IPS DF 6.9 (cell line): ENCODE measurements at regions not wholly inside any gene's neighbourhood (a gene's known extent, or its start where the extent isn't known, plus 50 kb on each side); places are given as distances from the start of the nearest gene placed in this dataset.

ENCODE experiments used
- DNase-seq: peaks from one replicate; pipeline ENCODE4 v3.0.0-alpha.2; 2013; ENCODE audit warnings: low read depth, low spot score
- H3K27ac ChIP-seq: one replicate; pipeline ENCODE4 v1.5.1; 2013; ENCODE audit warnings: low read length, control low read depth
- H3K27me3 ChIP-seq: 2 replicates; pipeline ENCODE4 v1.6.1; 2013; ENCODE audit warnings: mild to moderate bottlenecking, low read length; ENCODE audit not compliant: control insufficient read depth, insufficient read depth
- H3K36me3 ChIP-seq: 2 replicates; pipeline ENCODE4 v1.6.1; 2013; ENCODE audit warnings: low read length; ENCODE audit not compliant: control insufficient read depth, insufficient read depth
- H3K4me1 ChIP-seq: 2 replicates; pipeline ENCODE4 v1.6.1; 2013; ENCODE audit warnings: low read length; ENCODE audit not compliant: control insufficient read depth, insufficient read depth
- H3K4me3 ChIP-seq: 2 replicates; pipeline ENCODE4 v1.5.1; 2013; ENCODE audit warnings: mild to moderate bottlenecking, low read length
- H3K9me3 ChIP-seq: 2 replicates; pipeline ENCODE4 v1.6.1; 2013; ENCODE audit warnings: low read length, inconsistent platforms; ENCODE audit not compliant: control insufficient read depth, insufficient read depth
- WGBS: extraction: QIAGEN DNeasy Blood & Tissue Kit; methylation state at CpG from one replicate; pipeline ENCODE4 v1.1.7; 2013; ENCODE audit warnings: mixed read lengths, missing lambda C conversion rate; ENCODE audit not compliant: insufficient read length, insufficient coverage; 5-methylcytosine and 5-hydroxymethylcytosine counted together

GRCh38 chr1:4916610-4917009, 262.2 kb downstream of the AJAP1 start:
- no peak for DNase-seq
- Histone ChIP-seq H3K27ac (no peak overlapping the region), H3K4me1 (no peaks in the 10 kb centered on the region), H3K4me3 (no peak overlapping the region), H3K9me3 (peaks cover 2% of the 10 kb centered on the region), H3K36me3 (no peaks in the 10 kb centered on the region), H3K27me3 (no peaks in the 10 kb centered on the region)
- WGBS, result 100% methylated on average over 1 of the region's 7 CpGs

DNA sequence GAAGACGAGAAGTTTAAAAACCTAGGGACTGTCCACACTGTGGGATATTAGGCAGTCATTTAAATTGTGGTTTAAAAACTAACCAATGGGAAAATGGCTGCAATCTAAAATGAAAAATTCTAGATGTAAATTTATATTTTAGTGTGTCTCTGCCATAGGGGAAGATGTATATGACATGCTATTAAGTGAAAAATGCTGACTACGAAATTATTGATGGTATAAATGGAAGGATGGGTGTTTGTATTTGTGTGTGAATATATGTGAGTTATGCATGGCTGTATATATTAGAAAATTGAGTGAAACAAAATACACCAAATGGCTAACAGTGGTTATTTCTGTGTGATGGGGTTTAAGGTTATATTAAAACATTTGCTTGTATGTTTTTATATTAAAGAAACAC, 260.7 kb downstream of the AJAP1 start:
- Histone ChIP-seq H3K27ac (no peak overlapping the region), H3K4me3 (no peak overlapping the region), H3K27me3 (no peaks in the 10 kb centered on the region), H3K4me1 (no peaks in the 10 kb centered on the region), H3K9me3 (peaks cover 2% of the 10 kb centered on the region), H3K36me3 (no peaks in the 10 kb centered on the region)
- DNase-seq, result no peak
- whole genome bisulfite sequencing, result 100% methylated on average over 1 of the region's 2 CpGs

DNA sequence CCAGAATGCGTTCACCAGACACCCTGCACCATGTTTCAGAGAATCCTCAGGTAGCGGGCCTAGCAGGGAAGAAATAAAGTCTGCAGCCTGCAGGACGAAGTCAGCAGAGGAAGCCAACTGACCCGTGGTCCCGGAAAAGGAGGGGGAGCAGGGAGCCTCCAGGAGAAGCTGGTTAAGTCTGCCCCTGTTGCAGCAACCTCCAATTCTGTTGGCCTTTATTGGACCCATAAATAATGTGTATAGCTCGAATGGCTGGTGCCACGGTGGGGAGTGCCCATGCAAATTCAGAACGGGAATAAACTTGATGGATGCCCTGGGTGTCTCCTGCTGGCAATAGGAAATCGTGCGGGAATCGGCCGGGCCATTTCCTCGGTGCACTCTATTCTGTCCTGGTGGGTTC, 254.1 kb downstream of the AJAP1 start:
- Histone ChIP-seq H3K27me3 (no peaks in the 10 kb centered on the region), H3K36me3 (no peaks in the 10 kb centered on the region), H3K9me3 (peaks cover 2% of the 10 kb centered on the region), H3K4me1 (no peaks in the 10 kb centered on the region), H3K27ac (no peak overlapping the region), H3K4me3 (no peak overlapping the region)
- WGBS, result no CpG with 5 or more reads among the region's 13 CpGs
- no peak for DNase-seq

GRCh38 chr1:4894566-4894965, 240.2 kb downstream of the AJAP1 start:
- H3K4me1 ChIP-seq, result no peaks in the 10 kb centered on the region
- no peak overlapping the region for H3K4me3 ChIP-seq
- no peaks in the 10 kb centered on the region for H3K27me3 ChIP-seq
- peaks cover 3% of the 10 kb centered on the region for H3K9me3 ChIP-seq
- H3K27ac ChIP-seq, result no peak overlapping the region
- no CpG with 5 or more reads among the region's 4 CpGs for WGBS
- DNase-seq, result no peak
- H3K36me3 ChIP-seq, result no peaks in the 10 kb centered on the region

- Histone ChIP-seq H3K27me3 (no peaks in the 10 kb centered on the region), H3K36me3 (no peaks in the 10 kb centered on the region), H3K27ac (no peak overlapping the region), H3K9me3 (peaks cover 4% of the 10 kb centered on the region; the same call in 1 of the 2 replicates), H3K4me3 (no peak overlapping the region), H3K4me1 (no peaks in the 10 kb centered on the region)
- no peak for DNase-seq
- no CpG with 5 or more reads among the region's 8 CpGs for WGBS
Observed at GRCh38 chr1:4880626-4881025, 226.2 kb downstream of the AJAP1 start.

- Histone ChIP-seq H3K9me3 (peaks cover 4% of the 10 kb centered on the region; the same call in 1 of the 2 replicates), H3K4me1 (no peaks in the 10 kb centered on the region), H3K27ac (no peak overlapping the region), H3K4me3 (no peak overlapping the region), H3K27me3 (no peaks in the 10 kb centered on the region), H3K36me3 (no peaks in the 10 kb centered on the region)
- WGBS, result no CpG with 5 or more reads among the region's 3 CpGs
- DNase-seq, result no peak
Observed at GRCh38 chr1:4877426-4877825, 223.0 kb downstream of the AJAP1 start.

DNA sequence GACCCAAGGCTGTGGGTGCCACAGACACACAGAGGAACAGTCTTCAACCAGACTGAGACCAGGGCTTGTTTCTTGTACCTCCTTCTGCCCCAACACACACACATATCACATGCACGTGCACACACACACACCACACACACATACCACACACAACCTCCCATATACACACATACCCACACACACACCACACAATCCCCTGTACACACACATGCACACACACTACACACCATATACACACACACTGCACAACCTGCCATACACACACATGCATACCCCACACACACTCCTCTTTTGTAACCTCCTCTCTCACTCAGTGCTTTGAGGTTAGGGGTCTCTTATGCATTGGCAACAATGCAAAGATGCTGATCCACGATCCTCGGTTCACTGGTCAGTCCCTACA, 217.0 kb downstream of the AJAP1 start:
- WGBS, result 100% methylated on average over 1 of the region's 3 CpGs
- DNase-seq, result no peak
- Histone ChIP-seq H3K4me3 (no peak overlapping the region), H3K27ac (no peak overlapping the region), H3K4me1 (no peaks in the 10 kb centered on the region), H3K27me3 (no peaks in the 10 kb centered on the region), H3K9me3 (peaks cover 6% of the 10 kb centered on the region), H3K36me3 (no peaks in the 10 kb centered on the region)

DNA sequence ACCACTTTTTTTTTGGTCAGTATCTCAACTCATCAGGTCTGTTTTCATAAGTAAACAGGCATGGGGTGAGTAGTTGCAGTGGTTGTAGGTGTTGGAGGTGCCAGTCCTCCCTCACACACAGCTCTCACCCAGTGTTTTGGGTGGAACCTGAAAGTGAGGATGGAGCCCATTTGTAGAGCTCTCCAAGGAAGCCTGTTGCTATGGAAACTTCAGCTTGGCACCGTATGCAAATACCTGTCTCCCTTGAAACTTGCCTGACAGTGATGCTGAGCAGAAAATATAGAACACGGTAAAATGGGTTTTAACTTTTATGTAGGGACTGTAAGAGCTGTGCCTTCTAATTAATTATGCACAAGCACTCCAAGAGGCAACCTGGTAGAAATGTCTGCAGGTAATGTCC, 214.1 kb downstream of the AJAP1 start:
- Histone ChIP-seq H3K4me3 (no peak overlapping the region), H3K36me3 (no peaks in the 10 kb centered on the region), H3K27ac (no peak overlapping the region), H3K9me3 (peaks cover 6% of the 10 kb centered on the region), H3K27me3 (no peaks in the 10 kb centered on the region), H3K4me1 (no peaks in the 10 kb centered on the region)
- WGBS, result no CpG with 5 or more reads among the region's 2 CpGs
- no peak for DNase-seq

- no peaks in the 10 kb centered on the region for H3K4me1 ChIP-seq
- no peak overlapping the region for H3K4me3 ChIP-seq
- H3K36me3 ChIP-seq, result no peaks in the 10 kb centered on the region
- H3K27me3 ChIP-seq, result no peaks in the 10 kb centered on the region
- no CpG with 5 or more reads among the region's 3 CpGs for WGBS
- no peak overlapping the region for H3K27ac ChIP-seq
- DNase-seq, result no peak
- H3K9me3 ChIP-seq, result peaks cover 3% of the 10 kb centered on the region
Observed at GRCh38 chr1:4856396-4856795, 202.0 kb downstream of the AJAP1 start.

GRCh38 chr1:4854367-4854766, 200.0 kb downstream of the AJAP1 start:
- Histone ChIP-seq H3K36me3 (no peaks in the 10 kb centered on the region), H3K9me3 (peaks cover 4% of the 10 kb centered on the region), H3K4me1 (no peaks in the 10 kb centered on the region), H3K27me3 (no peaks in the 10 kb centered on the region), H3K4me3 (no peak overlapping the region), H3K27ac (no peak overlapping the region)
- DNase-seq, result no peak
- WGBS, result no CpG with 5 or more reads among the region's 8 CpGs

GRCh38 chr1:4853904-4854303, 199.5 kb downstream of the AJAP1 start:
- Histone ChIP-seq H3K9me3 (peaks cover 4% of the 10 kb centered on the region), H3K27ac (no peak overlapping the region), H3K4me3 (no peak overlapping the region), H3K36me3 (no peaks in the 10 kb centered on the region), H3K4me1 (no peaks in the 10 kb centered on the region), H3K27me3 (no peaks in the 10 kb centered on the region)
- WGBS, result no CpG with 5 or more reads among the region's 5 CpGs
- DNase-seq, result no peak
